Stimulated activated CD8-positive, alpha-beta memory T cell treated with anti-CD3 and anti-CD28 coated beads, Interleukin-7, amount 100 ng/mL, for 24 hours (primary cell): ENCODE measurements at regions not wholly inside any gene's neighbourhood (a gene's known extent, or its start where the extent isn't known, plus 50 kb on each side); places are given as distances from the start of the nearest gene placed in this dataset.

ENCODE experiments used
- DNase-seq: peaks from one replicate; pipeline ENCODE4 v3.0.0-alpha.2; 2020; ENCODE audit warnings: low read depth

DNA sequence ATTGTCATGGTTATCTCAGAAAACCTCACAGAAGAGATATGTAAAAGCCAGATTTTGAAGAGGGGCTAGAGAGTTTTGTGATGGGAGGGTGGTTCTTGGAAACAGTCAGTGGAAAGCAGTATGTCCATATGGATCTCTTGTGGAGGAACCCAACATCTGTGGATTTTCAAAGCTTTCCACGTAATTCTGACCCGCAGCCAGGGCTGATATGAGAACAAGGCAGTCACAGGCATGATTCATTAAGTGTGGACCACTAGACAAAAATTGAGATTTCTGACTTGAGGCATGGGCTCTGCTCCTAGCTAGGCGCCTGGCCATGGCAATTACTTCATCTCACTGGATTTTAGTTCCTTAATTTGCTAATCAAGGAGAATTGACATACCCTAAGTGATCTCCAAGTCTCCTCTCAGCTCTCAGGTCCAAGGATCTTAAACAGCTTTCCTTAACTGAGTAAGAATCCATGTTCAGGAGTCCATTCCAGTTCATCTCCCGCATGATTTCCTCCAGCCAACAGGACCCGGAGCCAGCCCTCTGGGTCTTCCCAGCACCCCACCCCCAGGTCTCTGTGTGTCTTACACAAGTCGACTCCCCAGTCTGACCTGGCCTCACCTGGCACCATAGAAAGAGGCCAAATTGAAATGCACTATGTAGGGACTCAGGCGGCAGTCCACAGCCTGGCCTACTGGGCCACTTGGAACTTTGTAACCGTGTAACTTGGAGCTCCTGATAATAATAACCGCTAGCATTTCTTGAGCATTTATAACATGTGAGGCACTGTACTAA, 176.3 kb upstream of the PARP11 start:
- no peak for DNase-seq

GRCh38 chr12:4047421-4047820, 174.2 kb upstream of the PARP11 start:
- DNase-seq, result no peak

GRCh38 chr12:4046495-4046840, 173.3 kb upstream of the PARP11 start:
- DNase-seq, result no peak

DNA sequence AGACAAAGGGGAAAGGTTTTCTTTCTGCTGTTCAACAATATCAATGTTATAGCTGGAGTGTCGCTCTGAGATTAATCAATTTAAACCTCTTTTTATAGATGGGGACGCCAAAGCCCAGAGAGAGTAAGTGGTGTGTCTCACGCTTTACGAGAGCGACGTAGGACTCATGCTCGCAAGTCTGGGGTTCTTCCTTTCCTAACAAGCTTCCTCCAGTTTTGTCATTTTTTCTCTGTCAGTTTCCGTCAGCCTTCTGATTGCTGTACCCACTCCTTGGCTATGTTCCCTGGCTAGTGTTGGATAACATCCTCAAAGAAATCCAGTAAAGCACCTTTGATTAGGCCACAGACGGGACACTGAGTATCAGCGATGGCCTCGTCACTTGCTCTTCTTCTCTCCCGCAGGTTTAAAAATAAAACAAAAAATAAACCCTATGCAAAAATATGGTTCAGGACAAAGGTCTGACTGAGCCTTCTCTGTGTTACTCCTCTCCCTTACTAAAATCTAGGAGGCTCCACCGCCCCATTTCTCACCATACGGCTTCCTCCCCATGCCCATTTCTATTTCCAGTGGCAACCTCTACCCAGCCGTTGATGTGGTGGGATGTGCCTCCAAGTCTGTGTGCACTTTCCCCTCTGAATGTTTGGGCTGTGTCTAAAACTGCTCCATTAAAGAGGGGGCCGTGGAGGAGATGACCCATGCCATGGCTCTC, 172.7 kb upstream of the PARP11 start:
- DNase-seq, result no peak

DNA sequence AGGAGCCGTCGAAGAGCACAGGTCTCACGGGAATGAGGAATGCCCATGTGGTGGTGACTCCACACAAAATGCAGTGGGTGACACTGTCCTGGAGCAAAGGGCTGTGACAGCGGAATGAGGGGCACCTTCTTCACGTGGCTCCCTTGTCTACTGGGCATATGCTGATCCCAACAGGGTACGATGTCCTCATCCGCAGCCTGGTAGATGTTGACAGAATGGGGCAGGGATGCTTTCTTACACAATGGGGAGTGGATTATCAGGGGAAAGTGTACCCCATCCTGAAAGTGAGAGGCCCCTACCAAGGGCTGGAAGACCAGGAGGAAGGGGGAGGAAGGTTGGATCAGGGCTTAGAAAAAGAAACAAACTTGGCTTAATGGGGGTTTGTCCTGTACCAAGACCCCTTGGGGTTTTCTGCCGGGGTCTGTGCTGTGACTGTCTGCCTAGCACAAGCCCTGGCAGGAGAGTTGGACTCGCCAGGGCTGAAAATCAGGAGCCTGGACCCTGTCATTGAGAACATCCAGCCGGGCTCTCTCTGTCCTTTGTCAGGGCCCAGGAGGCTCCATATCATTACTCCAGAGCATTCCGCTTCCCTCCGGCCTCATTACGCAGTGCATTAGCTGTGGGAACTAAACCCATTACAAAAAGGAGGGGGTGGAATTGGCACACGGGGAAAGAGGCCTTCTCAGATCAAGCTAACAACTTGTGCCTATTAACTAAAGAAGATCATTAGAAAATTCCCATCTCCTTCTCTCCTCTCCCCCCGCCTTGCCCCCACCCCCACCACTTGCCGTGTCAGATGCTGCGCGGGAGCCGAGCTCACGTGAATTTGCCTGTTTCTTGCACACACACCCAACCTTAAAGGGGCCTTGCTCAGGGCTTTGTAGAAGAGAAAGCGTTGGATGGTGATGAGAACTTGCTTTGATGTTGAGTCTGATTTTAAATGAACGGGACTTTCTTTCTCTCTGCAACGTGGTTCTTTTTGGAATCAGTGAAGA, 171.8 kb upstream of the PARP11 start:
- no peak for DNase-seq

DNA sequence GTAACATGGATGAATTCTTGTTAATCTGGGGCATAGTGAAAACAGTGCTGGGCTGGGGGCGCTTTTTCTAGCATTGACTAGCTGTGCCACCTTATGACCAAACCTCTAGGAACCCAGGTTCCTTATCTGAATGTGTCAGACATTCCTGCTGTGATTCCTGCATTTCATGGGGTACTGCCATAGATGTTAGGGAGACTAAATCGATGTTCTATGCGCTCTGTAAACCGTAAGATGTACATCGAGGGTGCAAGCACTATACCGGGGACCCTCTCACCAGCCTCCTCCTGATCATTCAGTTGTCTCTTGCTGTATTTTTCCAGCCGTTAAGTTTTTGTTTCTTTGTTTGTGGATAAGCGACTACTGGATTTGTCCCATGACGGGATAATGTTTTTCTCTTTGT, 170.9 kb upstream of the PARP11 start:
- DNase-seq, result no peak

DNA sequence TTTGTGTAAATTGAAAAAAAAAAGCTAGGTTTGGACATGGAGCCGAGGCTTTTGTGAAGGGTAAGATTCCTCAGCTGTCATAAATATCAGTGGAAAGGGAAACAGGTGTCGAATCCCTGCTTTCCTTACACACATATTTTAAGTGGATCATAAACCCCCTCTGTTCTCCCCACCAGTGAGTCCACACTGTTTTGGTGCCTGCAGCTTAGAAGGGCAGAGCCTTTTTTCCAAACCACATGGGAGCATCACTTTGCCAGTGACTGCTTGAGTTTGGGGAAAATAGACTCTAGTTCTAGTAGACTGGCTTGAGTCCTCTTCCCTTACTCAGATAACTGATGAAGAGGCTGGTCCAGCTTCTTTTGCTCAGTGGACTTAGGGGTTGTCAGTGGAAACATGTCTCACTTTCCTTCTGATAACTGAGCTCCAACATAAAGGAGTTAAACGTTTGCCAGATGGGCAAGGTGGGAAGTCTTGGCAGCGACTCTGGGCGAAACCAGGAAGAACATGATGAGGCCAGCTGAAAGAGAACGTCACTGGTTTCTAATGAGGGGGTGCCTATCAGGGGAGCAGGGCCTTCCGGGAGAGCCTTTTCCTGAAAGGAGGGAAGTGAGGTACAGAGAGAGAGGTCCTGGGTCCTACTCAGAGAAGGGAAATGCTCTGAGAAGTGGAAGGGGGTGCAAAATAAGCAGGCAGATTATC, 168.1 kb upstream of the PARP11 start:
- no peak for DNase-seq

GRCh38 chr12:4039931-4040330, 166.7 kb upstream of the PARP11 start:
- no peak for DNase-seq

- no peak for DNase-seq
These were observed 164.6 kb upstream of the PARP11 start for GRCh38 chr12:4037747-4038312.

DNA sequence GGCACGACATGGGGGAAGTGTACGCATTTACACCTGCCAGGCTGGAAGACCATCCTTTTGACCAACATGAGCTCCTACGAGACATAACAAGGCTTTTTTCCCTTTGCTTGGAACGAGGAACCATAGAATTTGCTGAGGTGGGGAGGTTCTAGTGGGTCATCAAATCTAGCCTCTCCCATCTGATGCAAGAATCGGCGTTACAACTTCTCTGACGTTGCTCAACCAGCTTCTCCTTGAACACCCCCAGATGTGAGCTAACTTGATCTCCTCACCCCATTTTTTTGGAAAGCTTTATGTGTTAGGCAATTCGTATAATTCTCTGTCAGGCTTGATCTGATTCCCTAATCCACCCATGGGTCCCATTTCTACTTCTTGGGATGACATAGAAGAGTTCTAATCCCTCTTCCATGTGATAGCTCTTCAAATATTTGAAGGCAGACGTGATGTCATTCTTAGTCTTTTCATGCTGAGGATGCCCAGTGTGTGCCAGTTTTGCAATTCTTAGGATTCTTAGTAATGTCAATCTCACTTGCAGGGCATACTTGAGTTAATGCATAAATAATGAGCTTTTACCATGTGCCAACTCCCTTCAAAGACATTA, 163.6 kb upstream of the PARP11 start:
- DNase-seq, result no peak

DNA sequence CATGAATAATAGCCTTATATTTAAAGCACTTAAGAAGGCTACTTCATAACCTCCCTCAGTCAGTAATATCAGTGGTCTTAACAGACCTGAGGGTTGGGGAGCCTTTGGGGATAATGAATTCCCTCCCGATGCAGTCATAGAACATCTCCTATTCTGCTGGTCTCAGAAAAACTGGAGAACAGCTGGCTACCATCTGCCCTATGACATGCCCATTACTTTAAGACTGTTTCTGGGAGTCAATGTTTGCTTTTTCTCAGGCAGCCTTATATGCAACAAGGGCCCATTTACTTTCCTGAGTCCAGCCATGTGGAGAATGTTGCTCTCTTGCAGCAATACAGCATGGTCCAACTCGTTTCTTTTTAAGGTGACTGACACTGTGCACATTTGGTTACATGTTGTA, 161.7 kb upstream of the PARP11 start:
- no peak for DNase-seq

- DNase-seq, result no peak
These were observed 159.9 kb upstream of the PARP11 start for GRCh38 chr12:4032924-4033615.

GRCh38 chr12:4031703-4032291, 158.6 kb upstream of the PARP11 start:
- no peak for DNase-seq

DNA sequence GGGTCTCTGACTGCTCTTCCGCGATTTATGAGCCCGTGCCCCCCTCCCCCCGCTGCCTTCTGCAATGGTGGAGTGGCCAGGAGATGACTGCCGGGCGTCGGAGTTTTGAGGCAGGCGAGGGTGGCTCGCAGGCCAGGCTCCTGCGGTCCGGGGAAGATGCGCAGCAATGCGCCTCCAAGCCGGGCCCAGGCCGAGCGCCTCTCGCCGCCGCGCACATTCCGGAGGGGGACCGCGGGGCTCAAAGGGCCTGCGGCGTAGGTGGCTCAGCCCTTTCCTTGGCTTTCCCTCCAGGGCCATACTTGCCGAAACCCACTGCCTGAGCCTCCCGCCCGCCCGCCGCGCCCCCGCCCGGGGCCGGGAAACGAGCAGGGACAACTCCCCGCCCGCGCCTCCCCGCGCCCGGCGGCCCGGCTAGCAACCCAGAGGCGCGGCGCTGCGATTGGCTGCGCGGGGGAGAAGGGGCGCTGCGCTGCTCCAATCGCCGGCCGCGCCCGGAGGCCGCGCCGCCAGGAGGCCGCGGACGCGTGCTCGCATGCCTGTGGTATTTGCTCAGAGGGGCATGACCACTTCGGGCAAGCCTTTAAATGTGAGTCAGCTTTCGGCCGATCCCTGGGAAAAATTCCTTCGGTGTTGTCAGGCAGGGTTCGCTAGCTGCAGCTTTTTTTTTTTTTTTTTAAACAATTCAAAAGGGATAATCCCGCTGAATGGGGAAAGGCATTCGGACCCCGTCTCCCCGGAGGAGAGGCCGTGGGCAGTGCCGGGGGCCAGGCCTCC, 157.9 kb upstream of the PARP11 start:
- peak; percentile 41 for DNase-seq

DNA sequence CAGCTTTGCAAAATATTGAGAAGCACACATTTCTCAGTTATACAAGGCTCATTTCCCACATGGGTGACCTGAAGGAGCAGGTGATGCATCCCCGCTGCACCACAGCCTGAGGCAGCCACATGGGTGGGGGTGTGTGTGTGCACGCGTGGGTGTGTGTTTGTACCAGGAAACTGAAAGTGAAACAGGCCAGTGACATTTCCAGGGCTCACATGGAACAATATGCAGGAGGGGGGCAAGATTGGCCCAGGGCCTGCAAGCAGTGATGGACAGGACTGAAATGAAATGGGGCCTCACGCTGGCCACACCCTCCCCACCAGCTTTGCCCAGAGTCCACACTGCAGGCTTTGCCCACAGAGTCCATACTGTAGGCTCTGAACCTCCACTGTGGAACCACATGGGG, 154.2 kb upstream of the PARP11 start:
- DNase-seq, result peak; percentile 31

DNA sequence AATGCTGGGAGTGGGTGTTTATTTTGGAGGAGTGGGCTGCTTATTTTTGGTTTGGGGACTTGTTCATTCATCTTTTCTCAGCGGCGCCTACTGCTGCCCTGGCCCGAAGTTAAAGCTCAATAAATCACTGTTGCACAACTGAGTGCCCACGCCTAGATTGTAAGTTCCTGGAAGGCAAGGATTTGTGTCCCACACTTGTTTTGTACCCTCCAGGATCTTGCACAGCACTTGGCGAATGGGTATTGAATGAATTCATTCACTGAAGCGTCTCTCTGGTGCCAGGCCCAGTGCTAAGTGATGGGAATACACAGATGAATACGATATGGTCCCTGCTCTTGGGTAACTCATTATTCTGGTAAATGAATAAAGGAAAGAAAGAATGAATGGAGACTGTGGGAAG, 153.3 kb upstream of the PARP11 start:
- no peak for DNase-seq

GRCh38 chr12:4026020-4026358, 152.8 kb upstream of the PARP11 start:
- DNase-seq, result no peak

DNA sequence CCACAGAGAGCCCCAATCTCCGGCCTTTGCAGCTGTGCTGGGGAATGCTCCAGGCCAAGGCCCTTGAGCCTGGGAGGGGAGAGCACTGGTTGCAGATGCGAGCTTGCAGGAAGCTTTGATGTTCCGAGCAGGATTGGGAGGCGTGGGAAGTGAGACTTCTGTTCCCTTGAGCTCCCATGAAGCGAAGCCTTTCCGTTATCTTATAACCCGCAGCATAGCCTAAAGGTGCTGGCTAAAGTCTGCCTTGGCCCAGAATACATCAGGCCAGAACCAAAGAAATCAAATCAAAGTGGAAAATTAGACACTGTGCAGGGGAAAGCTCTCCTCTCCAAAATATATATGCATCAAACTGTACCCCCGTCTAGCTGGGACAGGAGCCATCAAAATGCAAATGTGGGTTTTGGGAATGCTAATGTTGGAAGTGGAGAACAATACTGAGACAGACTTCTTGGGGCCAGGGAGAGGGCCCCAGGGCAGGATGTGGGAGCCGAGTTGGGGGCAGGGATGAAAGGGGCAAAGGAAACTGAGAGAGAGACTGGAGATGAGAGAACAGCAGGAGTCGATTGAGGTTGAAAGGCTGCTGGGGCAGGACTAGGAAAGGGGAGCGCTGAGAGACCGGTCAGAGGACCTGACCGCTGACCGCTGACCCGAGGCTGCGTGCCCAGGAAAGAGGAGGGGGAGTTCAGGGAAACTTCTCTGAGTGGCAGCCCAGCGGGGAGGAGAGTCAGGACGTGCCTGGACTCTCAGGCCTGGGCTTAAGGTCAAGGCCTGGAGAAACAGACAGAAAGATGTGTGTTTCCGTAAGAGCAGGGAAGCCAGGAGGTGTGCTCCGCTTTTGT, 152.2 kb upstream of the PARP11 start:
- DNase-seq, result no peak

- no peak for DNase-seq
These were observed 151.5 kb upstream of the PARP11 start for GRCh38 chr12:4024701-4025100.
